ENCODE measurements at regions not wholly inside any gene's neighbourhood (a gene's known extent, or its start where the extent isn't known, plus 50 kb on each side); places are given as distances from the start of the nearest gene placed in this dataset.

GRCh38 chr10:113263056-113263455, 289.8 kb upstream of the HABP2 start:
- in situ Hi-C loops (cut with HindIII; ENCODE audit: low sequenced_read_pairs): no loop called here
- DNase-seq (ENCODE audit: low read depth): no peak
- TF ChIP-seq CTCF (IDR thresholded peaks at IDR 0.05; ENCODE audit: low read depth, low read length, missing control alignments): no peak
- H3K4me3 ChIP-seq (ENCODE audit: low read depth, low read length): no peak overlapping the region

- no peak overlapping the region for H3K4me3 ChIP-seq (ENCODE audit: low read depth, low read length)
- in situ Hi-C loops (cut with HindIII; ENCODE audit: low sequenced_read_pairs): no loop called here
- DNase-seq (ENCODE audit: low read depth): no peak
- no peak for TF ChIP-seq CTCF (IDR thresholded peaks at IDR 0.05; ENCODE audit: low read depth, low read length, missing control alignments)
Observed at GRCh38 chr10:113264333-113265131, 288.3 kb upstream of the HABP2 start.

GRCh38 chr10:113266147-113266546, 286.7 kb upstream of the HABP2 start:
- no peak for TF ChIP-seq CTCF (IDR thresholded peaks at IDR 0.05; ENCODE audit: low read depth, low read length, missing control alignments)
- in situ Hi-C loops (cut with HindIII; ENCODE audit: low sequenced_read_pairs): no loop called here
- no peak for DNase-seq (ENCODE audit: low read depth)
- no peak overlapping the region for H3K4me3 ChIP-seq (ENCODE audit: low read depth, low read length)

GRCh38 chr10:113267619-113268562, 285.0 kb upstream of the HABP2 start:
- in situ Hi-C loops (cut with HindIII; ENCODE audit: low sequenced_read_pairs): no loop called here
- DNase-seq (ENCODE audit: low read depth): no peak
- H3K4me3 ChIP-seq (ENCODE audit: low read depth, low read length): no peak overlapping the region
- no peak for TF ChIP-seq CTCF (IDR thresholded peaks at IDR 0.05; ENCODE audit: low read depth, low read length, missing control alignments)

GRCh38 chr10:113269333-113269732, 283.5 kb upstream of the HABP2 start:
- no peak for TF ChIP-seq CTCF (IDR thresholded peaks at IDR 0.05; ENCODE audit: low read depth, low read length, missing control alignments)
- H3K4me3 ChIP-seq (ENCODE audit: low read depth, low read length): no peak overlapping the region
- no peak for DNase-seq (ENCODE audit: low read depth)
- in situ Hi-C loops (cut with HindIII; ENCODE audit: low sequenced_read_pairs): no loop called here

- in situ Hi-C loops (cut with HindIII; ENCODE audit: low sequenced_read_pairs): no loop called here
- no peak for DNase-seq (ENCODE audit: low read depth)
- no peak overlapping the region for H3K4me3 ChIP-seq (ENCODE audit: low read depth, low read length)
- TF ChIP-seq CTCF (IDR thresholded peaks at IDR 0.05; ENCODE audit: low read depth, low read length, missing control alignments): no peak
Observed at GRCh38 chr10:113272511-113272910, 280.3 kb upstream of the HABP2 start.

Measured in astrocyte of the cerebellum (primary cell).